ENCODE measurements at regions not wholly inside any gene's neighbourhood (a gene's known extent, or its start where the extent isn't known, plus 50 kb on each side); places are given as distances from the start of the nearest gene placed in this dataset.

GRCh38 chr6:168385037-168385759, 55.8 kb upstream of the SMOC2 start:
- Histone ChIP-seq H3K4me1 (peaks cover 0 to 14% (median 4%) of the 10 kb centered on the region in 4 donors), H3K9me3 (no peaks in the 10 kb centered on the region), H3K4me3 (no peak overlapping the region), H3K27me3 (no peaks in the 10 kb centered on the region), H3K27ac (peak overlapping the region in 2 of 5 donors; percentile 8 to 64), H3K36me3 (no peaks in the 10 kb centered on the region)
- intact Hi-C loops (cut with DNase I; ENCODE audit: low total_unique reads), result no loop called here
- no peak for DNase-seq
- 63 to 72% (median 65%) methylated on average over 18 of the region's 18 CpGs for WGBS, 5 donors
- TF ChIP-seq POLR2A (IDR thresholded peaks at IDR 0.05) (no peak), EP300 (IDR thresholded peaks at IDR 0.05) (no peak), POLR2AphosphoS5 (IDR thresholded peaks at IDR 0.05) (no peak)
- TF ChIP-seq, protein P1, sequence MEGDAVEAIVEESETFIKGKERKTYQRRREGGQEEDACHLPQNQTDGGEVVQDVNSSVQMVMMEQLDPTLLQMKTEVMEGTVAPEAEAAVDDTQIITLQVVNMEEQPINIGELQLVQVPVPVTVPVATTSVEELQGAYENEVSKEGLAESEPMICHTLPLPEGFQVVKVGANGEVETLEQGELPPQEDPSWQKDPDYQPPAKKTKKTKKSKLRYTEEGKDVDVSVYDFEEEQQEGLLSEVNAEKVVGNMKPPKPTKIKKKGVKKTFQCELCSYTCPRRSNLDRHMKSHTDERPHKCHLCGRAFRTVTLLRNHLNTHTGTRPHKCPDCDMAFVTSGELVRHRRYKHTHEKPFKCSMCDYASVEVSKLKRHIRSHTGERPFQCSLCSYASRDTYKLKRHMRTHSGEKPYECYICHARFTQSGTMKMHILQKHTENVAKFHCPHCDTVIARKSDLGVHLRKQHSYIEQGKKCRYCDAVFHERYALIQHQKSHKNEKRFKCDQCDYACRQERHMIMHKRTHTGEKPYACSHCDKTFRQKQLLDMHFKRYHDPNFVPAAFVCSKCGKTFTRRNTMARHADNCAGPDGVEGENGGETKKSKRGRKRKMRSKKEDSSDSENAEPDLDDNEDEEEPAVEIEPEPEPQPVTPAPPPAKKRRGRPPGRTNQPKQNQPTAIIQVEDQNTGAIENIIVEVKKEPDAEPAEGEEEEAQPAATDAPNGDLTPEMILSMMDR (IDR thresholded peaks at IDR 0.05), result no peak

- H3K4me3 ChIP-seq, result no peak overlapping the region
- no peaks in the 10 kb centered on the region for H3K36me3 ChIP-seq
- H3K9me3 ChIP-seq, result no peaks in the 10 kb centered on the region
- intact Hi-C loops (cut with DNase I; ENCODE audit: low total_unique reads), result no loop called here
- H3K27ac ChIP-seq, result no peak overlapping the region
- TF ChIP-seq EP300 (IDR thresholded peaks at IDR 0.05) (no peak), POLR2A (IDR thresholded peaks at IDR 0.05) (no peak), POLR2AphosphoS5 (IDR thresholded peaks at IDR 0.05) (no peak)
- TF ChIP-seq, protein P1 (IDR thresholded peaks at IDR 0.05), result no peak
- peaks cover 0 to 7% (median 0%) of the 10 kb centered on the region in 3 donors for H3K27me3 ChIP-seq
- H3K4me1 ChIP-seq, result peaks cover 0 to 14% (median 8%) of the 10 kb centered on the region in 4 donors
- peak in 1 of 2 donors; percentile 63 for DNase-seq
- 70 to 85% (median 77%) methylated on average over 8 to 9 of the region's 9 CpGs for WGBS, 5 donors
These were observed 54.9 kb upstream of the SMOC2 start for GRCh38 chr6:168385858-168386735.

DNA sequence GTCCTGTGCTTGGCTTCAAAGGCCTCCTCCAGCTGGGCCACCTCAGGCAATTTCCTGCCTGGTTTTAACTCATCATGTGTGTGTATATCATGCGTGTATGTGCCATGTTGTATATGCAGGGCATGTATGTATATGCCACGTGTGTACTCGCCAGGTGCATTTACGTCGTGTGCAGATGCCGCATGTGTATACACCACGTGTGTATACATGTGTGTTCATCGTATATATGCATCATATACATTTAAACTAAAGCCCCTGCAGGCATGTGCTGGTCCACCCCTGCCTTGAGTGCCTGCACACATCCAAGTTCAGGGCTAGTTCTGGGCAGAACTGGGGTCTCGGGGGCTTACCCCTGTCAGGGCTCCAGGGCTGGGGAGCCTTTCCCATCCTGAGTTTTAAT, 54.0 kb upstream of the SMOC2 start:
- Histone ChIP-seq H3K4me3 (no peak overlapping the region), H3K4me1 (peaks cover 0 to 14% (median 8%) of the 10 kb centered on the region in 4 donors), H3K9me3 (no peaks in the 10 kb centered on the region), H3K36me3 (no peaks in the 10 kb centered on the region), H3K27me3 (peaks cover 0 to 10% (median 0%) of the 10 kb centered on the region in 3 donors), H3K27ac (no peak overlapping the region)
- intact Hi-C loops (cut with DNase I; ENCODE audit: low total_unique reads), result no loop called here
- 91 to 97% (median 93%) methylated on average over 9 of the region's 9 CpGs for WGBS, 5 donors
- TF ChIP-seq, protein P1 (IDR thresholded peaks at IDR 0.05), result no peak
- TF ChIP-seq POLR2A (IDR thresholded peaks at IDR 0.05) (no peak), POLR2AphosphoS5 (IDR thresholded peaks at IDR 0.05) (no peak), EP300 (IDR thresholded peaks at IDR 0.05) (no peak)
- DNase-seq, result no peak

- intact Hi-C loops (cut with DNase I; ENCODE audit: low total_unique reads), result no loop called here
- Histone ChIP-seq H3K27ac (no peak overlapping the region), H3K9me3 (no peaks in the 10 kb centered on the region), H3K4me1 (peaks cover 0 to 14% (median 8%) of the 10 kb centered on the region in 4 donors), H3K36me3 (no peaks in the 10 kb centered on the region), H3K27me3 (peaks cover 0 to 10% (median 0%) of the 10 kb centered on the region in 3 donors), H3K4me3 (no peak overlapping the region)
- TF ChIP-seq POLR2A (IDR thresholded peaks at IDR 0.05) (no peak), EP300 (IDR thresholded peaks at IDR 0.05) (no peak), POLR2AphosphoS5 (IDR thresholded peaks at IDR 0.05) (no peak)
- TF ChIP-seq, protein P1 (IDR thresholded peaks at IDR 0.05), result no peak
- DNase-seq, result no peak
- 91 to 93% (median 92%) methylated on average over 5 to 10 of the region's 10 CpGs for WGBS, 5 donors
These were observed 53.6 kb upstream of the SMOC2 start for GRCh38 chr6:168387426-168387825.
